ACC112 (cell line): ENCODE measurements at regions not wholly inside any gene's neighbourhood (a gene's known extent, or its start where the extent isn't known, plus 50 kb on each side); places are given as distances from the start of the nearest gene placed in this dataset.
"Not testable (repeated sequence)": the region's sequence is repeated elsewhere in the genome, so short reads cannot be mapped to it uniquely, and the experiment has no call there.

Source experiments
- H2AFZ ChIP-seq: fragments of 200-600 bp; sonication (generic); one replicate; pipeline ENCODE4 v1.6.0; 2017; ENCODE audit warnings: antibody characterized with exemption, low read length; ENCODE audit not compliant: unreplicated experiment
- H3K27ac ChIP-seq: fragments of 200-600 bp; sonication (generic); 2 replicates; pipeline ENCODE4 v1.5.1; 2014; ENCODE audit warnings: low read depth, mild to moderate bottlenecking, antibody characterized with exemption, low read length, moderate library complexity
- H3K27me3 ChIP-seq: fragments of 200-600 bp; sonication (generic); 2 replicates; pipeline ENCODE4 v1.6.1; 2014; ENCODE audit warnings: mild to moderate bottlenecking, antibody characterized with exemption, low read length, moderate library complexity, mixed read lengths; ENCODE audit not compliant: insufficient read depth
- H3K36me3 ChIP-seq: fragments of 200-600 bp; sonication (generic); 2 replicates; pipeline ENCODE4 v1.6.1; 2016; ENCODE audit warnings: mild to moderate bottlenecking, antibody characterized with exemption, low read length, moderate library complexity, mixed read lengths; ENCODE audit not compliant: insufficient read depth
- H3K4me1 ChIP-seq: fragments of 200-600 bp; sonication (generic); one replicate; pipeline ENCODE4 v1.6.1; 2016; ENCODE audit warnings: low read length, mixed read lengths; ENCODE audit not compliant: insufficient read depth, unreplicated experiment, control insufficient read depth
- H3K4me3 ChIP-seq: fragments of 200-600 bp; sonication (generic); 2 replicates; pipeline ENCODE4 v1.5.1; 2014; ENCODE audit warnings: mild to moderate bottlenecking, low read depth, low read length
- H3K79me2 ChIP-seq: fragments of 200-600 bp; sonication (generic); one replicate; pipeline ENCODE4 v1.6.0; 2016; ENCODE audit warnings: low read length; ENCODE audit not compliant: control insufficient read depth, unreplicated experiment, insufficient read depth

DNA sequence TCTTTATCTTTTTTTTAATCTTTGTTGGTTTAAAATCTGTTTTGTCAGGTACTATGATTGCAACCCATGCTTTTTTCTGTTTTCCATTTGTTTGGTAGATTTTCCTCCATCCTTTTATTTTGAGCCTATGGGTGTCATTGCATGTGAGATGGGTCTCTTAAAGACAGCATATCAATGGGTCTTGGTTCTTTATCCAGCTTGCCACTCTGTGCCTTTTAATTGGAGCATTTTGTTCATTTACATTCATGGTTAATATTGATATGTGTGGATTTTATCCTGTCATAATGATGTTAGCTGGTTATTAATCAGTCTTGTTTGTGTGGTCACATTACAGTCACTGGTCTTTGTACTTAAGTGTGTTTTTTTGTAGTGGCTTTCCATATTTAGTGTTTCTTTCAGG, 159.9 kb downstream of the CENPF start:
- no peak overlapping the region for H2AFZ ChIP-seq
- H3K79me2 ChIP-seq, result no peaks in the 10 kb centered on the region
- no peaks in the 10 kb centered on the region for H3K36me3 ChIP-seq

GRCh38 chr1:214764502-214764901, 161.5 kb downstream of the CENPF start:
- no peak overlapping the region for H3K27ac ChIP-seq
- no peaks in the 10 kb centered on the region for H3K79me2 ChIP-seq
- no peak overlapping the region for H3K4me3 ChIP-seq
- no peak overlapping the region for H2AFZ ChIP-seq
- no peaks in the 10 kb centered on the region for H3K4me1 ChIP-seq
- H3K36me3 ChIP-seq, result no peaks in the 10 kb centered on the region
- no peaks in the 10 kb centered on the region for H3K27me3 ChIP-seq

More for the DNA sequence above, 159.9 kb downstream of the CENPF start:
- no peaks in the 10 kb centered on the region for H3K27me3 ChIP-seq
- H3K27ac ChIP-seq, result no peak overlapping the region
- no peaks in the 10 kb centered on the region for H3K4me1 ChIP-seq
- H3K4me3 ChIP-seq, result no peak overlapping the region

DNA sequence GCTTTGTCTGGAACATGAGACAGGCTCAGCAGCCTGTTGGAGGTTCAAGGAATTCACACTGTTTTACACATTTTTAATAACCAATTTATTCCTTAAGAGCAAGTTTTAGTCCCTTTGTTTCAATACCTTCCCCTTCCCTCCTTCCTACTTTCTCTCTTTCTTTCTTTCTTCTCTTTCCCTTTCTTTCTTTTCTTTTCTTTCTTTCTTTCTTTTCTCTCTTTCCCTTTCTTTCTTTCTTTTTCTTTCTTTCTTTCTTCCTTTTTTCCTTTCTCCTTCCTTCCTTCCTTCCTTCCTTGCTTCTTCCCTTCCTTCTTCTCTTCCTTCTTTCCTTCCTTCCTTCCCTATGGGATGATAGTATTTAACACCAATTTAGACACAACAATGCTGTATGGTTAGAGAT, 164.2 kb downstream of the CENPF start:
- Histone ChIP-seq H3K4me1 (no peaks in the 10 kb centered on the region), H3K79me2 (no peaks in the 10 kb centered on the region), H2AFZ (no peak overlapping the region), H3K27ac (no peak overlapping the region), H3K4me3 (no peak overlapping the region), H3K27me3 (no peaks in the 10 kb centered on the region), H3K36me3 (no peaks in the 10 kb centered on the region)

DNA sequence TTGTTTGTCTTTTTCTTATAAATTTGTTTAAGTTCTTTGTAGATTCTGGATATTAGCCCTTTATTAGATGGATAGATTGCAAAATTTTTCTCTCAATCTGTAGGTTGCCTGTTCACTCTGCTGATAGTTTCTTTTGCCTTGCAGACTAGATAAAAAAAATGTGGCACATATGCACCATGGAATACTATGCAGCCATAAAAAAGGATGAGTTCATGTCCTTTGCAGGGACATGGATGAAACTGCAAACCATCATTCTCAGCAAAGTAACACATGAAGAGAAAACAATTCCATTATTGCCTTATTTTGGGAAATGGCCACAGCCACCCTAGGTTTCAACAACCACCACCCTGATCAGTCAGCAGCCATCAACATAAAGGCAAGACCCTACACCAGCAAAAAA, 166.7 kb downstream of the CENPF start:
- not testable (repeated sequence) for H3K36me3 ChIP-seq, H3K4me3 ChIP-seq, H3K79me2 ChIP-seq, H3K27ac ChIP-seq, H3K4me1 ChIP-seq, H3K27me3 ChIP-seq, H2AFZ ChIP-seq

GRCh38 chr1:214777364-214777763, 174.4 kb downstream of the CENPF start:
- Histone ChIP-seq H2AFZ (no peak overlapping the region), H3K27ac (no peak overlapping the region), H3K27me3 (no peaks in the 10 kb centered on the region), H3K36me3 (no peaks in the 10 kb centered on the region), H3K79me2 (no peaks in the 10 kb centered on the region), H3K4me3 (no peak overlapping the region), H3K4me1 (no peaks in the 10 kb centered on the region)

- H3K27ac ChIP-seq, result no peak overlapping the region
- H3K4me1 ChIP-seq, result no peaks in the 10 kb centered on the region
- no peaks in the 10 kb centered on the region for H3K79me2 ChIP-seq
- H3K4me3 ChIP-seq, result no peak overlapping the region
- H3K36me3 ChIP-seq, result no peaks in the 10 kb centered on the region
- no peaks in the 10 kb centered on the region for H3K27me3 ChIP-seq
- no peak overlapping the region for H2AFZ ChIP-seq
Measured at GRCh38 chr1:214791961-214792360, 189.0 kb downstream of the CENPF start.

DNA sequence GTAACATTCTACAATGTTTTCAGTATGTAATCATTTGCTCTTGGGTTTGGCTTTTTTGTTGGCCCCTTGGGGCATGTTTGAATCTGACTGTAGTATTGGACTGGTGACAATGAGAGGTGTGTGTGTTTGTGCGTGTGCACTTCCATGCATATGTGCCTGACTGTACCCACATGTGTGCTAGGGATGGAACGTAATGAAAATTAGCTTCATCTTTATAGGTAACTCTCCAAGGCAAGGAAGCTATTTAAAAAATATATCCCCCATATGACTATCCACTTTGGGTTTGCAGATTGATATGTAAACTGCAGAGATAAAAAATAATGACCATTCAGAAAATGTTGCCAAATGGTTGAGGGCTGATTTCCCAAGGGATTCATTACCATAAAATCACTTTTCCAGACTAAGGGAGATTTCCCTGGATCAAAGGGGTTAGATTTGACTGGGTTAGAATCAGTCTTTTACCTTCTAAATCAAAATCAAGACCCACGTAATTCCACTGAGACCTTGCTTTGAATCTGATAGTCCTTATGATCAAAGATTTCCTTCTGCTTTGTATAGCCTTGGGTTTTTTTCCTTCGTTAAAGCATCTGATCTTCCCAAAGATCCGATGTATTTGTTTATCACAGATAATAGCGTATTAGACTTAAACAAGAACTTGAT, 189.7 kb downstream of the CENPF start:
- no peaks in the 10 kb centered on the region for H3K79me2 ChIP-seq
- H3K27ac ChIP-seq, result no peak overlapping the region
- no peak overlapping the region for H2AFZ ChIP-seq
- no peak overlapping the region for H3K4me3 ChIP-seq
- no peaks in the 10 kb centered on the region for H3K27me3 ChIP-seq
- H3K4me1 ChIP-seq, result no peaks in the 10 kb centered on the region
- H3K36me3 ChIP-seq, result no peaks in the 10 kb centered on the region

GRCh38 chr1:214793708-214794107, 190.7 kb downstream of the CENPF start:
- Histone ChIP-seq H3K27ac (no peak overlapping the region), H3K27me3 (no peaks in the 10 kb centered on the region), H3K36me3 (no peaks in the 10 kb centered on the region), H3K4me1 (no peaks in the 10 kb centered on the region), H3K79me2 (no peaks in the 10 kb centered on the region), H2AFZ (no peak overlapping the region), H3K4me3 (no peak overlapping the region)

DNA sequence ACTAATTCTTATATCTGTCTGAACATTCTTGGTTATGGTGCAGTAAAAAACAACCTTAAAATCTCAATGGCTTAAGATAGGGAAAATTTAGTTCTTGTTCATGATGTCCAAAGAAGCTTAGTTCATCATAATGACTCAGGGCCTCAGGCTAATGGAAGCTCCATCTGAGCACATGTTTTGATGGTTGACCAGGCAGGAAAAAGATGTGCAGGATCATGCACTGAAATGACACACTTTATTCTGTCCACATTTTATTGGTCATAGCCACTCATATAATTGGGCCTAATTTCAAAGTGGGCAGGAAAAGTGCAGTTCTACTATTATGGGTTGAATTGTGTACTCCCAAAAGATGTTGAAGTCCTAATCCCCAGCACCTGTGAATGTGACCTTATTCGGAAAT, 198.2 kb downstream of the CENPF start:
- Histone ChIP-seq H3K4me3 (no peak overlapping the region), H2AFZ (no peak overlapping the region), H3K27me3 (no peaks in the 10 kb centered on the region), H3K27ac (no peak overlapping the region), H3K4me1 (no peaks in the 10 kb centered on the region), H3K36me3 (no peaks in the 10 kb centered on the region), H3K79me2 (no peaks in the 10 kb centered on the region)

GRCh38 chr1:214808845-214809460, 206.0 kb downstream of the CENPF start:
- Histone ChIP-seq H3K79me2 (no peaks in the 10 kb centered on the region), H3K4me1 (no peaks in the 10 kb centered on the region), H3K27me3 (no peaks in the 10 kb centered on the region), H3K36me3 (no peaks in the 10 kb centered on the region), H3K4me3 (no peak overlapping the region), H3K27ac (no peak overlapping the region), H2AFZ (no peak overlapping the region)

DNA sequence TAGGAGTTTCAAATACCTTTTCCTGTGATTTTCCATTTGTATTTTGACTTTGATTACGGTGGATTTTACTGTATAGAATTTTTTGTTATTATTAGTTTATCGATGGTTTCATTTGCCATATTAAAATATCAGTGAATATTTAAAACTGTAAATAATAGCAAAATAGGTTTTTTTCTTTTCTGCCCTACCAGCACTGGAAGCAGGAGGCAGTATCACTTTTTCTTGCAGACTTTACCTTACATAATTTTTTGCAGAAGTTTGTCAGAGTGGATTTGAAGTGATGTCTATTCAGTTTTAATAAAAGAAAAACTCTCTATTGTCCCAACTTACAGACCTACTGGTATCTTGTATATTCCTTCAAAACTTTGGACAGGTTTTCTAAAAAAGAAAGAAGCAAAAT, 213.6 kb downstream of the CENPF start:
- H3K79me2 ChIP-seq, result no peaks in the 10 kb centered on the region
- H3K27ac ChIP-seq, result no peak overlapping the region
- H2AFZ ChIP-seq, result no peak overlapping the region
- H3K4me3 ChIP-seq, result no peak overlapping the region
- no peaks in the 10 kb centered on the region for H3K36me3 ChIP-seq
- no peaks in the 10 kb centered on the region for H3K27me3 ChIP-seq
- H3K4me1 ChIP-seq, result no peaks in the 10 kb centered on the region
